Stimulated activated CD4-positive, alpha-beta T cell treated with anti-CD3 and anti-CD28 coated beads, Interleukin-4, amount 100 ng/mL, for 4 hours (primary cell): ENCODE measurements at regions not wholly inside any gene's neighbourhood (a gene's known extent, or its start where the extent isn't known, plus 50 kb on each side); places are given as distances from the start of the nearest gene placed in this dataset.
"Not testable (repeated sequence)": the region's sequence is repeated elsewhere in the genome, so short reads cannot be mapped to it uniquely, and the experiment has no call there.

Experiments
- DNase-seq, 2 experiments: peaks; one replicate each; pipeline ENCODE4 v3.0.0-alpha.2; 2020

DNA sequence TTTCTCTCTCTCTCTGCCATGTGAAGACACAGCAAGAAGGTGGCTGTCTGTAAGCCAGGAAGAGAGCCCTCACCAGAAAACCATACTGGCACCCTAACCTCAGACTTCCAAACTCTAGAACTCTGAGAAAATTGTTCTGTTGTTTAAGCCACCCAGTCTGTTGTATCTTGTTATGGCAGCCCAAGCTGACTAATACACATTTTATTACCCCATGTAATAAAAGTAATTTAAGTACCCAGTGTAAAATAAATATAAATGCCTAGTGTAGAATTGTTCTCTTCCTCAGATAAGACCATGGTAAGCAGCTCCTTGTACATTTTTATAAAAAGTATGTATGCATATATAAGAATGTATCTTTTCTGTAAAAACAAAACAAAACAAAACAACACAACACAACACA, 119.7 kb downstream of the DTL start:
- DNase-seq: no peak

DNA sequence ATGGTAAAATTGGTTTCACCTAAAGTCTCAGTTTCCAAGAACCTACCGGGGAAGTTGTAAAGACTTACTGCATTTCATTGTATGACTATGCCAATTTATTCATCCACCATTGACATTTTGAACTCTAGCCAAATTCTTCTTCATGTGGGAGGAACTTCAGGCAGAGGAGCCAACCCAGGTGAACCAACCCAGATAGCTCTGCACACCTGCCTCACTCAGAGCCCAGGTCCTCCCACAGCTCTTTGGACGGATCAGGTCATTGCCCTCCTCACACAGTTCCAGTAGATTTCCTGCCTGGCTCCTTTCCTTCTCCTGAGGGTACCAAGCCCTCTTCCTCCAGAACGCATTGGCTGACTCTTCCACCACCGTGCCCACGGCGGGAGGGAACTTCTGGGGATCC, 121.7 kb downstream of the DTL start:
- no peak for DNase-seq

DNA sequence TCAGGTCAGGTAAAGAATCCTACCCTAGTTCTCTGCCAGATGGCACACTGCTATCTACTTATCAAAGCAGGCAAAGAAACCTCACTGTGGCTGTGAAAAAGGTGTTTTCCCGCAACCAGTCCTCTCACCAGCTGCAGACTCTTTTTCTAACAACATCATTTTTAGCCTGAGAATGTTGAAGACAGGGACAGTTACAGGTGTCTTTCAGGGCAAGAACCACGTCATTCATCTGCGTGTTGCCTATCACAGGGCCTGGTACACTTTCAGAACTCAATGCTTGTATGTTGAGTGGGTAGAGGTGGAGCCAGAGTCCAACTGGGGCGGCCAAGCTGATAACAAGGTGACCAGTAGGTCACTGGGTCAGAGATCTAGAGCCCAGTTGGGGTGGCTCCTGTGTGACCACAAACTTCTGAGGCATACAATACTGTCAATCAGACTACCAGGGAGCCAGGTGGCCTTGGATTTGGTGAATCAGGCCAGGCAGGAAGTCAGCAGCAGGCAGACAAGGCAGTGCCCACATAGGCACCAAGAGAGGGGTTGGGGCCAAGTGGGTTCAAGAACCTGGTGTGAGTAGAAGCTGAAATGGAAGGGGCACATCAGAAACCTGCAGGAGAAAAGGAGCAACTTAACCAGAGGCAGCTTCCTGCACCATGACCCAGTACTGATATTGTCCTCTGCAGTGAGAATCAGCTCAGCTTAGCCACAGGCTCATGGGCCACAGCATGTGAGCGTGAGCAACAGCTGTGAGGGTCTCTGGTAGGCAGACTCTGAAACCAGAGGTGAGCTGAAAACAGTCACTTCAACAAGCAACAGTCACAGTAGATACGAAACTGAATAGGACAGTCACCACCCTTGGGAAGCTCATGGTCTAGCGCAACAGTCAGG, 123.6 kb downstream of the DTL start:
- DNase-seq: no peak

DNA sequence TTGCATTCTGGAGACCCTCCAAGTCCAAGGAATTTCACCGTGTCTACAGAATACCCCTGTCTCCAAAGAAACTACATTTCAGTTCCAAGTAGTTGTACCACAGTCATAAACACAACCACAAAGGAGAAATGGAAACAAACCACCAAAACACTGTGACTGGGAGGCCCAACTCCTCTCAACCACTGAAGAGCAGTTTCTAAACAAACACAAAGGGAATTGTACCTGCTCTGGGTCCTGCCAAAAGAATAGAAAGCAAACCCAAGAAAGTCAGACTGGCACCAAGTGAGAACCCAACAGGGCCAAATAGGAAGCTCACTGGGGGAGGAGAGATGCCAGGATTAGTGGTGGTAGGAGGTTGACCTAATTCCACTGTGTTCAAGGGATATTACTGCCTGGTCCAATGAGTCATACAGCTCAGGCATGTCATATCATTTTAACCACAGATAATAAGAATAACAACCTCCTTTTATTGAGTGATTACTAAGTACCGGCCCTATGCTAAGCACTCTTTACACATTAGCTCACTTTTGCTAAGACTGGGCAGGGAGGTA, 123.9 kb upstream of the PPP2R5A start:
- DNase-seq: no peak

DNA sequence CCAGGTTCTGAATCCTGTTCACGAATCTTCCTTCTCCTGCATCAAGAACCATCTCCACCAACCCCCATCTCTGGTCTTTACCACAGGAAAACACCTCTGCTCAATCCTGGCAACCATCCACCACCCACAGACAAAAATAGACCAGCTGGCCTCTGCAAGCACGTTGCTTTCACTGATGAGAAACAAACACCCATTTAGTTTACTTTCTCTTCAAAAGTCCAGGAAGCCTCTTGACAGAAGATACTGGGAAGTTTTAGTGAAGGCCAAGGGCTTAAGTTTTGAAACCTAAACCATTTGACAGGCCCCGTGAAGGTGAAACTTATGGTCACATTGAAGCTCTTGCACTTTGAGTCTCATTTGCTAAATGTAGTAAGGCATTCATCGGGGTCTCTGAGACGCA, 122.6 kb upstream of the PPP2R5A start:
- DNase-seq: no peak

DNA sequence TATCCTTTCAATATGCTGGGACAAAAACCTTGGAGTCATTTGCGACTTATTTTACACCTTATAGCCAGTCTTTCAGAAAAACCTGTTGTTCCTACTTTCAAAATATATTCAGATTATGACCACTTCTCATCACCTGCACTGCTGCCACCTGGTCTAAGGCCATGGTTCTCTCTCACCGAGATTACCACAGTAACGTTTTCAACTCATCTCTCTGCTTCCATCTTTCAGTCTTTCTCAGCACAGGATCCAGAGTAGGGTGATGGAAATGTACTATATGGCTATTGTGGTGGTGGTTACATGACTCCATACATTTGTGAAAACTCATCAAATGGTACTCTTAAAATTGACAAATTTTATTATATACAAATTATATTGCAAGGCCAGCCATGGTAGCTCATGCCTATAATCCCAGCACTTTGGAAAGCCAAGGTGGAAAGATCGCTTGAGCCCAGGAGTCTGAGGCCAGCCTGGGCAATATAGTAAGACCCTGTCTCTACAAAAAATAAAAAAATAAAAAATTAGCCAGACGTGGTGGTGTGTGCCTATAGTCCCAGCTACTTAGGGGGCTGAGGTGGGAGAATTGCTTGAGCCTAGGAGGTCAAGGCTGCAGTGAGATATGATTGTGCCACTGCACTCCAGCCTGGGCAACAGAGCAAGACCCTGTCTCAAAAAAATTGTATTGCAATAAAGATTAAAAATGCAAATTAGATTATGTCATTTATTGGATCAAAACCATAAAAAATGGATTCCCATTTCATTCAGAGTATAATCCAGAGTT, 120.9 kb upstream of the PPP2R5A start:
- DNase-seq: no peak

DNA sequence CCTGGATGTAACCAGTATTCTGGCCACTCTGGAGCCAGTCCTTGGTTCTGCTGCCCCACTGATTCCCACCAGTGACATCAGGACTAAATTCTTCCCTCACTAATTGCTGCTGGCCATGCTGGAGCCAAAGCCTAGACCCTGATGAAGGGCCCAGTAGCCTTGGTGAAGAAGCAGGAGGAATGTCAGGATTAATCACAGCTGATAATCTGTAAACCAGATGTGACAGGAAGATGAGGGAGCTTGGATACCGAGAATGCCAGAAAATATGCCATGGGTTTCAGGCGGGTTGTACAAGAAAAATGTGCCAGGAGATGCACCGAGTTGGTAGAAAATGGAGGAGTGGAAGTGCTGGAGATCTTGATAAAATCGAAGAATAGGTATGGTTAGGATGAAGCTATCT, 119.0 kb upstream of the PPP2R5A start:
- DNase-seq: no peak

DNA sequence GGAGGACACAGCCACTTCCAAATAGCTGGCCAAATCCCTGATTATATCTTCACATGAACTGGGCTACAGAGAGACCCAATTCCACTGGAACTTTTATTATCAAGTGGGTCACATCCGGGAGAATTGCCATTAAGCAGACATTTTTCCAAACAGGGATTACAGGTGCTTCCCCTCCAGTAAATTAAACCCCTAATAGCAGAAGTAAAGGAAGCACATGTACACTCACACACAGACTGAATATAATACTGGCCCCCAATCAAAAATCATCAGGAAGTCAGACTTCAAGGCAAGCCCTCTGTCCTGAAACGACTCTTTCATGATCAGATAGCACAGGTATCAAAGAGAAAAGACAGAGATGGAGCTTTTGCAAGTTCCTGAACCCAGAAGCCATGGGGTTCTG, 118.6 kb upstream of the PPP2R5A start:
- DNase-seq: no peak

DNA sequence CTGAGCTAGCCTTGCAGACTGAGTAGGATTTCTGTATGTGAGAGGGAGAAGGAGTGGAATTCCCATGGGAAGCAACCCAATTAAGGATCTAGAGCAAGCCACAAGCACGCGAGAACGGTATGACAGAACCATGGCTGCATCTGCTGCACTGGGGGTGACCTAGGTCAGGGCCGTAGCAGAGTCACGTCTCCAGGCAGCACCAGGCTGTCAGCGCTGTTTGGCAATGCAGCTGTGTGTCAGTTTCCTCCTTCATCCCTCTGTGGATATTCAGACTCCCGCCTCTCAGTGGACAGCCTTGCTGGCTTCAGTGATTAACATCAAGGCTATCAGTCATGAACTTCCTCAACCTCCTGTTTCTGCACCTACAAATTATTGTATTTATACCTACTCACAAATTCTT, 118.1 kb upstream of the PPP2R5A start:
- DNase-seq: no peak

DNA sequence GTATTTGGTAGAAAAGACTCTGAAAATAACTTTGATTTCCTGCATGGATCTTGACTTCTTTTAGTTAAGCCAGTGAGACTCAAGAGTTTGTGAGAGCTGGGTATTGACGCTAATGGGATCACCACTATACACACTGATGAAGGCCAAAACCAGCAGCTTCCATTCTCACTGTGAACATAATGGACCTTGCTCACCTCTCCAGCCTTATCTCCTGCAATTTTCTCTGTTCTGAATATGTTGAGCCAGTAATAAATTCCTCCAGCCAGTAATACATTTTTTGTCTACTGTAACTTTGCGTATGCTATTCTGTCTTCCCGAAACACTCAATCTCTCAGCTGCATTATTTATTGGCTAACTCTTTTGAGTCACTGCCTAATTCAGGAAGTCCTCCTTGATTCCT, 111.6 kb upstream of the PPP2R5A start:
- no peak for DNase-seq

DNA sequence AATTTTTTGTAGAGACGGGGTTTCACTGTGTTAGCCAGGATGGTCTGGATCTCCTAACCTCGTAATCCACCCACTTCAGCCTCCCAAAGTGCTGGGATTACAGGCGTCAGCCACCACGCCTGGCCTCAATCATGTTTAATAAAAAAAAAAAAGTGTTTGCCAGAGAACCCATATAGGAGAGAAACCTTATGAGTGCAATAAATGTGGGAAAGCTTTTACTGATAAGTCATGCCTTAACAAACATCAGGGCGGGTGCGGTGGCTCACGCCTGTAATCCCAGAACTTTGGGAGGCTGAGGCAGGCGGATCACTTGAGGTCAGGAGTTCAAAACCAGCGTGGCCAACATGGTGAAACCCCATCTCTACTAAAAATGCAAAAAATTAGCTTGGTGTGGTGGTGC, 110.9 kb upstream of the PPP2R5A start:
- not testable (repeated sequence) for DNase-seq

DNA sequence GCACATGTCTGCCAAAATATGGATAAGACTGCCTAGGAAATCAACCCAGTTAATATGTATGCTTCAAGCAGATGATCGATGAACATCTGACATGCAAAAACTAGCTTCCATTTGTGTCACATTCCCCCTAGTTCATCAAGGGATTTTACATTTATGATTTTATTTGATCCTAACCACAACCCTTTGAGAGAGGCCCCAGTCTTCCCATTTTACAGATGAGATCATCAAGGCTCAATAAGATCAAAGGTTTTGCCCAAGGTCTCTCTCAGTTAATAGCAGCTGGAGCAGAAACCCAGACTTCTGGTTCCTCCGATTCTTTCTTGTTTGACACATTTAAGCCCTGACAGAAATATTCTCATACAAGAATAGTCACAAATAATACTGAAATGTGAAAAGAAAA, 107.7 kb upstream of the PPP2R5A start:
- DNase-seq: no peak

DNA sequence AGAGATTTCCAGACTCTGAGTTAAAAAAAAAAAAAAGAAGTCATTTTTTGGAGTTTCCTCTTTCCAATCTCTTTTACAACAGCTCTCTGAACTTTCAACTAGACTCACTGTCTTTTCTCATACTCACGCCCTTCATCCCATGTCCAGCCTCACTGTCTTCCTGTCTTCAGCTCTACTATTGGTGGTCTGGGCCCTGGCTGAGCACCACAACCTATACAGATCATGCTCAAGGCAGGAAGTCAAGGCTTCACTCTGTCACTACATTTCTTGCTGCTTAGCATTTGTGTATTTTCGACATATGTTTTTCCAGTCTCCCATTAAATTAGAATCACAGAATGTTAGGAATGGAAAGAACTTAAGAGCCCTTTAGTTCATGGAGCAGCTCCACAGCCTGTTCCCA, 106.4 kb upstream of the PPP2R5A start:
- DNase-seq: no peak

DNA sequence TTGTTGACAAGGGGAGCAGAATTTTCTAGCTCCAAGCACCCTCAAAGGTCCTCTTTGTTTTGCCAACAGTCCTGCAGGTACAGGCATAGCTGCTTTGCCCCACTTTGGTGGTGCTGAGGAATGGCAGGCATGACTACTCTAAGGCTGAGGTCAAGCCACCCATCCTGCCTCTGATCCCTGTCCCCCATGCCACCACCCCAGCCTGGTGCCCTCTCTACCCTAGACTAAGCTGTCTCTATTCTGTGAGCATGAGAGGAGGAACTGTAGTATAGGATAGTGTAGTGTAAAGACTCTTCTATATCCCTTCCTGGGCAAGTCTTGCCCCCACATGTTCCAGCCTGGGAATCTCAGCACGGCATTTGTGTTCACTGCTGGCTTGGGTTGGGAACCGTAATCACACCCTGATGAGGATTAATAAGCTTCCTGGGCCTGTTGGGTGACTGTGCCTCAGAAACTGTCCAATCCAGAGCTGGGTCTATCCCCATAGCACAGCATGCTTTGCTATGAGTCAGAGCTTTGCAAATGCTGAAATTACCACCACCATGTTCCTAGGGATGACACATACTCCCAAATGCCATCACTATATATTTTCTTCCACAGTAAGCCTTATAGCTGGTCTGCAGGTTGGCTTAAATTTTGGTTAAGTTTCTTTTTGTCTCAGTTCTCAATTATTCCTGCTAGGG, 105.7 kb upstream of the PPP2R5A start:
- DNase-seq: no peak

DNA sequence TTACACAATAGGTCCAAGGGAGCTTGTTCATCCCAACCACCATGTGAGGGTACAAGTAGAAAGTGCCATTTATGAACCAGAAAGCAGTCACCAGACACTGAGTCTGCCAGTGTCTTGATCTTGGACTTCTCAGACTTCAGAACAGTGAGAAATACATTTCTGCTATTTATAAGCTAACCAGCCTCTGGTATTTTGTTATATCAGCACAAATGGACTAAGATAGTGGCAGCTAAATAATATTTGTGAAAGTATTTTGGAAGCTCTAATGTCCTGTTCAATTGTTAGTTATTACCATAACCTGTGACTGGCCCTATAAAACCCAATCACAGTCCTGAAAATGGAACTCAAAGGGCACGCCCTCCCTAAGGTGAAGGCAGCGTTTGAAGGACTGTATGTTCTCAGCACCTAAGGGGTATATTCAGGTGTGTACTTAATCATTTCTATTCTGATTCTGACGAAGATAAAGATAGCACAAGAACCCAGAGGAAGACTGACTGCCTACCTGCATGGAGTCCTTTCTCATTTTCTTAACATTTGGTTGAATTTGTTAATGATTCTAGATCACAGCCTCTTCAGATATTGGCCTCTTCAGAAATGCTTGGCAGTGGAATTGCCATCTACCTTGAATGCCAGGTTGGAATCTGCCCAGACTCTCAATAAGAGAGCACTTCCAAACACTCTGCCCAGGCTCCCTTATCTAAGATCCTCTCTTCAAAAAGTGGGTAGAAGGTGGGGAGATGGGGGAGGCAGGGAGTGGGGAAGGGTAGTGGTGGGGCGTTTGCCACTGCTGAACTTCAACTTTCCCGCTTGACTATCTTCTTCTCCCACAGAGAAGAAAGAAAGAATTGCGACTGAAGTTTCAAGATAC, 104.0 kb upstream of the PPP2R5A start:
- DNase-seq: no peak

DNA sequence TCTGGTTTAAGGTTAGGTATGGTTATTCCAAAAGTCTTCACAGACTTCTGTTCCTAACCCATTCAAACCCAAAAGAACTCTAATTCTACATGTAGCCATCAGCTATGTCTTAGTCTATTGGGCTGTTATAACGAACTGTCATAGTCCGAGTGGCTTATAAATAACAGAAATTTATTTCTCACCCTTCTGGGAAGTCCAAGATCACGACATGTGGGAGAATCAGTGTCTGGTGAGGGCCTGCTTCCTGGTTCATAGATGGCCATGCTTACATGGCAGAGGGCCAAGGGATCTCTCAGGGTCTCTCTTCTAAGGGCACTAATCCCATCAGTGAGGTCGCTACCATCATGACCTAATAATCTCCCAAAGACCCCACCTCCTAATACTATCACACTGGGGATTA, 103.0 kb upstream of the PPP2R5A start:
- no peak for DNase-seq

DNA sequence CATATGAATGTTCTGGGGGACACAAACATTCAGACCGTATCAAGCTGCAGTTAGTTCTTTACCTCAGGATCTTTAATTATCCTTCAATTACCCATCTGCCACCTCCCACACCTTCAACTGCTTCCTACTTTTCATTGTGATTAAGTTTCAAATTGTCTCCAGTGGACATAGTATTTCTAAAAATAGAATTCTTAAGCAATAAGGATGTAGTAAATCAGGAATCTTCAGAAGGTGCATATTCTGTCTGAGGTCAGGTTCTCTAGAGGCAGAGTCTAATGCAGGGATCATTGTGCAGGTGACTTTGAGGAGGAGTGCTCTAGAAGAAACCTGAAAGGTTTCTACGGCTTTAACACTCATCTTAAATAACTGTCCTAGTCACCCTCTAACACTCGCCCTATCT, 102.6 kb upstream of the PPP2R5A start:
- DNase-seq: no peak

DNA sequence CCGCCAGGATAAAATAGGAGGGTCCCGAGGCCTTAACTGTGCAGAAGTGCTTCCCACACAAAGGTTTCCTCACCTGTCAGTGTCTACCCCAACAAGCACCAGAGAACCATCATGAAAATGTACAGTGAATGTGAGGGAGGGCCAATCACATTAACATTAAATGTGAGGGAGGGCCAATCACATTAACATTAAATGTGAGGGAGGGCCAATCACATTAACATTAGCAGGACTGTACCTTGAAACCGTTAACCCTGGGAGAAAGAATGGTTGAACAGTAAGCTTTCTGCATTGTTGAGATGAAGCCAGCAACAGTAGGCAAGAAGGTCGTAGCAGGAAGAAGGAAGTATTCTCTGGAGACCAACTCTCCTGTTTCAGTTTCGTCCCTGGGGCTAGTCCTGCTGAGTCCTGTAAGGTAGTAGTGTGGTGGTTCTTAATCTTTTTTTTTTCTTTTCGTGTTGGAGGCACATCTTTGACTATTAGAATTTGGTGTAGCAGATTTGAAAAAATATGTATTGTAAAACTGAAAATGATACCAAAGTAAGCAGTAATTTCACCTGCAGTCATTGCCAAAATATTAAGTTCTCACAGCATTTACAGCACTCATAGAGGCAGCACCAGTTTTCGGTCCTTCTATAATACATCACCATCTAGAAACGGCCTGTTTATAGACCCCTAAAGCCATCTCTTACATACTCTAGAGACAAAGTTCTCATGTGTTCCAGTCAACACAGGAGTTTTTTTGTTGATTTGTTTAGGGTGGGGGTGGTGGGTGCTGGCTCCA, 98.6 kb upstream of the PPP2R5A start:
- no peak for DNase-seq

DNA sequence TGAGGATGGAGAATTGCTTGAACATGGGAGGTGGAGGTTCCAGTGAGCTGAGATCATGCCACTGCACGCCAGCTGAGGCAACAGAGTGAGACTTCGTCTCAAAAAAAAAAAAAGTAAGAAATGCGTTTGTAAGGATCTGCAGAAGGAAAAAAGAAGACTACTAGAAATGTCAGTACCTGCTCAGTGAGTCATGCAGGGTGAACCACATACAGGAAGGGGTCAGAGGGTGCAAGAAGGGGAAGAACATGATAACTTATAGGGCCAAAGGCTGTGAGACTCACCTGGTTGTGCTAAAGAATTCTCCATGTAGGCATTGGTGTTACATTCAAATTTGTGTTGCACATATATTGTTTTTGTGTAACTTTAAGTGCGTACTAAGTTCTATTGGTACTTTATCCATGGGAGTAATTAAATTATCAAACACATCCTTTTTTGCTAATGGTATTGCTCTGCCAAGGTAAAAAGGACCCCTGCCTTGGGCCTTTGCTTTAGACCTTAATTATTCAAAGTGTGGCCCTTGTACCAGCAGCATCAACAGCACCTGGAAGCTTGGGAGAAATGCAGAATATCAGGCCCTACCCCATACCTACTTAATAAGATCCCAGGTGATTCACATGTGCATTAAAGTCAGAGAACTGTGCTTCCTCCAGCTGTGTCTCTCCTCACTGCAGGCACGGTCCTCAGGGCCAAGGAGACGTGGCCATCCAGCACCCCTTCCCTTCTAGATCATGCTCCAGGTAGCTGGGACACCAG, 96.4 kb upstream of the PPP2R5A start:
- no peak for DNase-seq

DNA sequence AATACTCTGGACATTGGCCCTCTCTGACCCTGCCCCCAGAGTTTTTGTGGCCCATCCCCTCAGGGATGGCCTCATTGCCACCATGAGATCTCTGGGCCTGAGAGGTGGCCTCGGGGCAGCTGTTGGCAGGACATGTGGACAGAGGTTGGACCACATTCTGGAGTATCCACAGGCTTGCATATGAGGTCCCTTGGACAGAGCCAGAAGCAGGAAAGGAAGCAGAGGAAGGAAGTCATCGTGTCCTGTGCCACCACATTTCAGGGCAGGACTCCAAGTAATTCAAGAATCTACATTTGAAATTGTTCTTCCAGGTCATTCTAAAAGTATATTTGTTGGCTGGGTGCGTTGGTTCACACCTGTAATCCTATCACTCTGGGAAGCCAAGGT, 95.9 kb upstream of the PPP2R5A start:
- no peak for DNase-seq

DNA sequence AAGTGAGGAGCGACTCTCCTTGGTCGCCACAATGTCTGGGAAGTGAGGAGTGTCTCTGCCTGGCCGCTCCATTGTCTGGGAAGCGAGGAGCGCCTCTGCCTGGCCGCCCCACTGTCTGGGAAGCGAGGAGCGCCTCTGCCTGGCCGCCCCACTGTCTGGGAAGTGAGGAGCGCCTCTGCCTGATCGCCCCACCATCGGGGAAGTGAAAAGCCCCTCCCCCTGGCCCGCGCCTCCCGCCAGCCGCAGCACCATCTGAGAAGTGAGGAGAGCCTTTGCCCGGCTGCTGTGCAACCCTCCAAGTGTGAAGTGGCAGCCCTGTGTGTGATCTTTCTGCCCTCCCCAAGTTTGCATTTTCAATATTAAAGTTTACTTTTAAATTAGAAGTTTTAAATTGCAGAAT, 95.0 kb upstream of the PPP2R5A start:
- no peak for DNase-seq
